Stomach (tissue), 4 donors: ENCODE measurements at regions not wholly inside any gene's neighbourhood (a gene's known extent, or its start where the extent isn't known, plus 50 kb on each side); places are given as distances from the start of the nearest gene placed in this dataset.

ENCODE experiments used
- CTCF ChIP-seq, 7 experiments: fragments of 450-650 bp in 4 of 7; fragments of 200-600 bp in 3 of 7; sonication (generic) in 3 of 7; IDR thresholded peaks; one replicate each; pipeline ENCODE4 v1.5.1; 2016 to 2019; ENCODE audit warnings: antibody characterized with exemption in 7 of 7, control low read depth in 2 of 7, mild to moderate bottlenecking in 1 of 7
- EP300 ChIP-seq: sonication (generic); formaldehyde crosslinking; IDR thresholded peaks from one replicate; pipeline ENCODE4 v1.6.1; 2017; ENCODE audit warnings: antibody characterized with exemption
- POLR2A ChIP-seq, 4 donors: fragments of 450-650 bp; IDR thresholded peaks; one replicate each; pipeline ENCODE4 v1.6.1; 2016; ENCODE audit warnings: antibody characterized with exemption in 4 of 4, control low read depth in 2 of 4, mild to moderate bottlenecking in 1 of 4, moderate library complexity in 1 of 4

- TF ChIP-seq CTCF (IDR thresholded peaks at IDR 0.05) (no peak), POLR2A (IDR thresholded peaks at IDR 0.05) (no peak), EP300 (no peak)
Observed at GRCh38 chrX:42366181-42366580, 411.8 kb downstream of the PPP1R2C start.
